A673 (cell line): ENCODE measurements at regions not wholly inside any gene's neighbourhood (a gene's known extent, or its start where the extent isn't known, plus 50 kb on each side); places are given as distances from the start of the nearest gene placed in this dataset.
"Not testable (repeated sequence)": the region's sequence is repeated elsewhere in the genome, so short reads cannot be mapped to it uniquely, and the experiment has no call there.

Source experiments
- BruUV-seq: library from RNA; stranded (reverse); fragments of 400-500 nt; replicated peaks from 2 replicates; lab custom pipeline; 2021; lab: Mats Ljungman, UMichigan
- CTCF ChIA-PET: fragments of 300-600 bp; sonication (Branson Sonifier 250); formaldehyde crosslinking; loops from one replicate; lab custom pipeline; 2022; ENCODE audit warnings: antibody characterized with exemption; lab: Charles Lee
- POLR2A ChIA-PET: fragments of 300-600 bp; sonication (Branson Sonifier 250); formaldehyde crosslinking; loops from one replicate; lab custom pipeline; 2022; ENCODE audit warnings: antibody characterized with exemption; ENCODE audit not compliant: low non-redundant PET; lab: Charles Lee
- DNase-seq: peaks from one replicate; pipeline ENCODE4 v3.0.0-alpha.2; 2015; ENCODE audit warnings: low spot score
- H3K27ac ChIP-seq: fragments of 200-600 bp; sonication (generic); 2 replicates; pipeline ENCODE4 v1.5.1; 2016; ENCODE audit warnings: mixed run types, low read depth, mild to moderate bottlenecking, mixed read lengths, antibody characterized with exemption, low read length; ENCODE audit not compliant: poor library complexity, severe bottlenecking
- H3K27me3 ChIP-seq: fragments of 200-600 bp; sonication (generic); replicated peaks from 2 replicates; pipeline ENCODE4 v1.6.1; 2017; ENCODE audit warnings: mixed run types, low read depth, mild to moderate bottlenecking, mixed read lengths, antibody characterized with exemption, low read length; ENCODE audit not compliant: insufficient read depth, poor library complexity
- H3K36me3 ChIP-seq: fragments of 200-600 bp; sonication (generic); 2 replicates; pipeline ENCODE4 v1.6.1; 2016; ENCODE audit warnings: mixed run types, mild to moderate bottlenecking, mixed read lengths, antibody characterized with exemption, low read length; ENCODE audit not compliant: insufficient read depth, poor library complexity, severe bottlenecking
- H3K4me1 ChIP-seq: fragments of 200-600 bp; sonication (generic); 2 replicates; pipeline ENCODE4 v1.6.1; 2017; ENCODE audit warnings: mixed run types, mild to moderate bottlenecking, mixed read lengths, antibody characterized with exemption, low read length; ENCODE audit not compliant: insufficient read depth, poor library complexity, severe bottlenecking
- H3K4me3 ChIP-seq: fragments of 200-600 bp; sonication (generic); 2 replicates; pipeline ENCODE4 v1.5.1; 2016; ENCODE audit warnings: low read depth, mixed run types, mild to moderate bottlenecking, mixed read lengths, low read length; ENCODE audit not compliant: poor library complexity, severe bottlenecking
- H3K9me3 ChIP-seq: fragments of 200-600 bp; sonication (generic); 2 replicates; pipeline ENCODE4 v1.6.1; 2016; ENCODE audit warnings: mixed run types, low read depth, mild to moderate bottlenecking, mixed read lengths, antibody characterized with exemption, low read length; ENCODE audit not compliant: poor library complexity, severe bottlenecking
- intact Hi-C: fragments of 100-400 bp; cut with micrococcal nuclease; formaldehyde crosslinking; loops from one replicate; pipeline ENCODE4 v1.10.0; 2022; ENCODE audit not compliant: unreplicated experiment

GRCh38 chr2:87416266-87416592 lies 331.7 kb upstream of the PLGLB2 start:
- BruUV-seq, CTCF ChIA-PET: not testable (repeated sequence)

GRCh38 chr2:87417147-87417546 lies 330.7 kb upstream of the PLGLB2 start:
- POLR2A ChIA-PET, H3K4me3 ChIP-seq, H3K4me1 ChIP-seq, H3K27ac ChIP-seq, CTCF ChIA-PET, H3K36me3 ChIP-seq, DNase-seq, H3K9me3 ChIP-seq, H3K27me3 ChIP-seq, BruUV-seq, intact Hi-C loops: not testable (repeated sequence)

More at GRCh38 chr2:87416266-87416592, 331.7 kb upstream of the PLGLB2 start:
- POLR2A ChIA-PET, H3K27ac ChIP-seq, intact Hi-C loops, H3K36me3 ChIP-seq, DNase-seq, H3K4me1 ChIP-seq, H3K9me3 ChIP-seq, H3K4me3 ChIP-seq, H3K27me3 ChIP-seq: not testable (repeated sequence)

GRCh38 chr2:87417742-87418567 lies 329.9 kb upstream of the PLGLB2 start:
- intact Hi-C loops, H3K27me3 ChIP-seq, H3K27ac ChIP-seq, H3K9me3 ChIP-seq, H3K36me3 ChIP-seq, H3K4me3 ChIP-seq, DNase-seq, POLR2A ChIA-PET, BruUV-seq, H3K4me1 ChIP-seq, CTCF ChIA-PET: not testable (repeated sequence)

- DNase-seq, H3K36me3 ChIP-seq, H3K4me3 ChIP-seq, POLR2A ChIA-PET, H3K9me3 ChIP-seq, H3K4me1 ChIP-seq, BruUV-seq, CTCF ChIA-PET, intact Hi-C loops, H3K27me3 ChIP-seq, H3K27ac ChIP-seq: not testable (repeated sequence)
Measured at GRCh38 chr2:87418823-87419822, 328.8 kb upstream of the PLGLB2 start.

GRCh38 chr2:87419980-87420379 lies 327.9 kb upstream of the PLGLB2 start:
- H3K4me3 ChIP-seq, H3K36me3 ChIP-seq, H3K27me3 ChIP-seq, H3K4me1 ChIP-seq, BruUV-seq, intact Hi-C loops, POLR2A ChIA-PET, H3K27ac ChIP-seq, H3K9me3 ChIP-seq, DNase-seq, CTCF ChIA-PET: not testable (repeated sequence)

- H3K4me3 ChIP-seq, H3K4me1 ChIP-seq, POLR2A ChIA-PET, BruUV-seq, DNase-seq, H3K36me3 ChIP-seq, H3K27ac ChIP-seq, H3K27me3 ChIP-seq, H3K9me3 ChIP-seq, intact Hi-C loops, CTCF ChIA-PET: not testable (repeated sequence)
Measured at GRCh38 chr2:87420954-87421353, 326.9 kb upstream of the PLGLB2 start.
